Neuronal stem cell (in vitro differentiated cells): ENCODE measurements at regions not wholly inside any gene's neighbourhood (a gene's known extent, or its start where the extent isn't known, plus 50 kb on each side); places are given as distances from the start of the nearest gene placed in this dataset.

Source experiments
- DNase-seq: peaks from one replicate; pipeline ENCODE4 v3.0.0-alpha.2; 2013; ENCODE audit warnings: low spot score
- H2AFZ ChIP-seq: one replicate; pipeline ENCODE4 v1.6.1; 2013; ENCODE audit warnings: mild to moderate bottlenecking, low read length, inconsistent platforms
- H2AK5ac ChIP-seq: 2 replicates; pipeline ENCODE4 v1.6.1; 2013; ENCODE audit warnings: low read depth, mild to moderate bottlenecking, inconsistent platforms, low read length, moderate library complexity, mixed read lengths
- H2BK120ac ChIP-seq: 2 replicates; pipeline ENCODE4 v1.6.1; 2013; ENCODE audit warnings: low read depth, mild to moderate bottlenecking, inconsistent platforms, low read length, moderate library complexity, mixed read lengths
- H2BK12ac ChIP-seq: one replicate; pipeline ENCODE4 v1.6.1; 2013; ENCODE audit warnings: low read length, inconsistent platforms
- H2BK15ac ChIP-seq: 2 replicates; pipeline ENCODE4 v1.6.1; 2013; ENCODE audit warnings: mild to moderate bottlenecking, low read length, inconsistent platforms, mixed read lengths
- H2BK5ac ChIP-seq: one replicate; pipeline ENCODE4 v1.6.1; 2013; ENCODE audit warnings: inconsistent platforms, mild to moderate bottlenecking, low read length, moderate library complexity
- H3K14ac ChIP-seq: one replicate; pipeline ENCODE4 v1.6.1; 2013; ENCODE audit warnings: low read length, inconsistent platforms
- H3K18ac ChIP-seq: 2 replicates; pipeline ENCODE4 v1.6.1; 2013; ENCODE audit warnings: low read length, inconsistent platforms
- H3K23ac ChIP-seq: 2 replicates; pipeline ENCODE4 v1.6.1; 2013; ENCODE audit warnings: low read depth, mild to moderate bottlenecking, mixed read lengths, low read length, inconsistent platforms; ENCODE audit not compliant: poor library complexity
- H3K27ac ChIP-seq: replicated peaks from 3 replicates; pipeline ENCODE4 v1.5.1; 2013; ENCODE audit warnings: low read length, inconsistent platforms
- H3K27me3 ChIP-seq, 3 experiments: 2 replicates each; pipeline ENCODE4 v1.6.1; 2013; ENCODE audit warnings: low read length in 3 of 3, mild to moderate bottlenecking in 2 of 3, inconsistent platforms in 1 of 3, low read depth in 1 of 3, mixed read lengths in 1 of 3, moderate library complexity in 1 of 3; ENCODE audit not compliant: control insufficient read depth in 3 of 3, insufficient read depth in 3 of 3
- H3K36me3 ChIP-seq, 2 donors: replicated peaks in 1 of 2; 2 replicates each; pipeline ENCODE4 v1.6.1; 2013; ENCODE audit warnings: low read length in 2 of 2; ENCODE audit not compliant: control insufficient read depth in 2 of 2, insufficient read depth in 2 of 2
- H3K4ac ChIP-seq: 2 replicates; pipeline ENCODE4 v1.6.1; 2013; ENCODE audit warnings: inconsistent platforms, mild to moderate bottlenecking, low read length, moderate library complexity
- H3K4me1 ChIP-seq, 2 donors: 1 replicate in 1 of 2; 2 replicates in 1 of 2; pipeline ENCODE4 v1.6.1; 2013; ENCODE audit warnings: low read length in 2 of 2, low read depth in 1 of 2; ENCODE audit not compliant: control insufficient read depth in 2 of 2, insufficient read depth in 1 of 2
- H3K4me2 ChIP-seq: one replicate; pipeline ENCODE4 v1.6.1; 2013; ENCODE audit warnings: mild to moderate bottlenecking, low read length, inconsistent platforms; ENCODE audit not compliant: insufficient read depth, poor library complexity, severe bottlenecking
- H3K4me3 ChIP-seq, 2 donors: 2 replicates each; pipeline ENCODE4 v1.5.1; 2013; ENCODE audit warnings: low read length in 2 of 2, mild to moderate bottlenecking in 2 of 2, inconsistent platforms in 1 of 2, moderate library complexity in 1 of 2
- H3K79me1 ChIP-seq: one replicate; pipeline ENCODE4 v1.6.1; 2013; ENCODE audit warnings: low read depth, mild to moderate bottlenecking, inconsistent platforms, low read length, moderate library complexity
- H3K9ac ChIP-seq: one replicate; pipeline ENCODE4 v1.6.1; 2013; ENCODE audit warnings: mild to moderate bottlenecking, low read depth, low read length, inconsistent platforms; ENCODE audit not compliant: poor library complexity
- H3K9me3 ChIP-seq, 2 donors: replicated peaks in 1 of 2; 2 replicates each; pipeline versions ENCODE3 to v1.6.1; 2013; ENCODE audit warnings: low read length in 2 of 2, mild to moderate bottlenecking in 2 of 2, inconsistent platforms in 1 of 2, low read depth in 1 of 2, mixed read lengths in 1 of 2, moderate library complexity in 1 of 2; ENCODE audit not compliant: control insufficient read depth in 2 of 2, insufficient read depth in 1 of 2
- H4K8ac ChIP-seq: one replicate; pipeline ENCODE4 v1.6.1; 2013; ENCODE audit warnings: low read depth, mild to moderate bottlenecking, inconsistent platforms, low read length, moderate library complexity
- H4K91ac ChIP-seq: one replicate; pipeline ENCODE4 v1.6.1; 2013; ENCODE audit warnings: low read length, low read depth, mild to moderate bottlenecking, inconsistent platforms; ENCODE audit not compliant: poor library complexity
- WGBS, 2 donors: extraction: QIAGEN DNeasy Blood & Tissue Kit; methylation state at CpG; one replicate each; pipeline ENCODE4 v1.1.7; 2013; ENCODE audit warnings: missing lambda C conversion rate in 2 of 2, mixed read lengths in 1 of 2; ENCODE audit not compliant: insufficient read length in 2 of 2, insufficient replicate concordance in 1 of 2; ENCODE audit errors: extremely low coverage in 2 of 2; 5-methylcytosine and 5-hydroxymethylcytosine counted together

- no peak overlapping the region for H3K4me2 ChIP-seq
- no peak overlapping the region for H4K91ac ChIP-seq
- no peaks in the 10 kb centered on the region for H3K79me1 ChIP-seq
- H3K4me3 ChIP-seq: no peak overlapping the region
- no peak overlapping the region for H2BK5ac ChIP-seq
- no peak overlapping the region for H2BK15ac ChIP-seq
- H3K14ac ChIP-seq: no peak overlapping the region
- H3K23ac ChIP-seq: no peak overlapping the region
- H2BK12ac ChIP-seq: no peak overlapping the region
- H2BK120ac ChIP-seq: no peak overlapping the region
- H3K9ac ChIP-seq: no peak overlapping the region
- no peak overlapping the region for H3K4ac ChIP-seq
- H3K9me3 ChIP-seq: no peaks in the 10 kb centered on the region
- H3K18ac ChIP-seq: no peak overlapping the region
- H3K27me3 ChIP-seq: no peaks in the 10 kb centered on the region
- no peak overlapping the region for H4K8ac ChIP-seq
- no peak overlapping the region for H3K27ac ChIP-seq
- H2AK5ac ChIP-seq: no peak overlapping the region
- no peaks in the 10 kb centered on the region for H3K36me3 ChIP-seq
- WGBS, 2 donors: no CpG with 5 or more reads among the region's 1 CpG
- no peak for DNase-seq
- H2AFZ ChIP-seq: no peak overlapping the region
- no peaks in the 10 kb centered on the region for H3K4me1 ChIP-seq
These were observed 619.0 kb downstream of the ANKRD7 start for GRCh38 chr7:118843456-118843855.

GRCh38 chr7:118844748-118845147 lies 620.2 kb downstream of the ANKRD7 start:
- H3K18ac ChIP-seq: no peak overlapping the region
- no peak overlapping the region for H3K4me3 ChIP-seq
- H2BK5ac ChIP-seq: no peak overlapping the region
- H4K8ac ChIP-seq: no peak overlapping the region
- H4K91ac ChIP-seq: no peak overlapping the region
- DNase-seq: no peak
- H3K4me2 ChIP-seq: no peak overlapping the region
- no peak overlapping the region for H2BK120ac ChIP-seq
- no peak overlapping the region for H2AK5ac ChIP-seq
- no peak overlapping the region for H3K14ac ChIP-seq
- no peak overlapping the region for H2BK15ac ChIP-seq
- H3K36me3 ChIP-seq: no peaks in the 10 kb centered on the region
- no peak overlapping the region for H3K27ac ChIP-seq
- H3K9me3 ChIP-seq: no peaks in the 10 kb centered on the region
- H3K9ac ChIP-seq: no peak overlapping the region
- no peak overlapping the region for H3K23ac ChIP-seq
- no CpG with 5 or more reads among the region's 3 CpGs for WGBS, 2 donors
- H3K27me3 ChIP-seq: no peaks in the 10 kb centered on the region
- H3K4me1 ChIP-seq: no peaks in the 10 kb centered on the region
- no peaks in the 10 kb centered on the region for H3K79me1 ChIP-seq
- no peak overlapping the region for H3K4ac ChIP-seq
- H2BK12ac ChIP-seq: no peak overlapping the region
- no peak overlapping the region for H2AFZ ChIP-seq

- no CpG with 5 or more reads among the region's 3 CpGs for WGBS, 2 donors
- H3K23ac ChIP-seq: no peak overlapping the region
These were observed 621.3 kb downstream of the ANKRD7 start for GRCh38 chr7:118845791-118846190.

GRCh38 chr7:118846977-118847376 lies 622.5 kb downstream of the ANKRD7 start:
- no peak overlapping the region for H2BK120ac ChIP-seq
- no peak overlapping the region for H2AFZ ChIP-seq
- H3K18ac ChIP-seq: no peak overlapping the region
- H3K4me2 ChIP-seq: no peak overlapping the region
- H3K4me1 ChIP-seq: no peaks in the 10 kb centered on the region
- no peaks in the 10 kb centered on the region for H3K9me3 ChIP-seq
- no peak overlapping the region for H3K9ac ChIP-seq
- DNase-seq: no peak
- no peak overlapping the region for H3K27ac ChIP-seq
- no peak overlapping the region for H3K14ac ChIP-seq
- no peak overlapping the region for H2BK15ac ChIP-seq
- no peaks in the 10 kb centered on the region for H3K79me1 ChIP-seq
- H2BK5ac ChIP-seq: no peak overlapping the region
- no peak overlapping the region for H2AK5ac ChIP-seq
- no peak overlapping the region for H4K8ac ChIP-seq
- H4K91ac ChIP-seq: no peak overlapping the region
- no peak overlapping the region for H3K23ac ChIP-seq
- no peak overlapping the region for H2BK12ac ChIP-seq
- no peak overlapping the region for H3K4me3 ChIP-seq
- no peaks in the 10 kb centered on the region for H3K36me3 ChIP-seq
- H3K4ac ChIP-seq: no peak overlapping the region
- H3K27me3 ChIP-seq: no peaks in the 10 kb centered on the region

More at GRCh38 chr7:118845791-118846190, 621.3 kb downstream of the ANKRD7 start:
- Histone ChIP-seq H2BK5ac (no peak overlapping the region), H3K27me3 (no peaks in the 10 kb centered on the region), H3K4ac (no peak overlapping the region), H2BK15ac (no peak overlapping the region), H4K8ac (no peak overlapping the region), H3K79me1 (no peaks in the 10 kb centered on the region), H3K27ac (no peak overlapping the region), H3K9ac (no peak overlapping the region), H3K4me3 (no peak overlapping the region), H3K4me2 (no peak overlapping the region), H4K91ac (no peak overlapping the region), H3K14ac (no peak overlapping the region), H3K4me1 (no peaks in the 10 kb centered on the region), H2BK120ac (no peak overlapping the region), H2BK12ac (no peak overlapping the region), H2AK5ac (no peak overlapping the region), H2AFZ (no peak overlapping the region), H3K18ac (no peak overlapping the region), H3K36me3 (no peaks in the 10 kb centered on the region), H3K9me3 (no peaks in the 10 kb centered on the region)
- no peak for DNase-seq
